A549 (cell line): ENCODE measurements at regions not wholly inside any gene's neighbourhood (a gene's known extent, or its start where the extent isn't known, plus 50 kb on each side); places are given as distances from the start of the nearest gene placed in this dataset.

Source experiments
- ATAC-seq, 2 experiments: fragments of 200-7000 bp in 1 of 2; fragments of >200 bp in 1 of 2; cut with Nextera tagmentation in 1 of 2; cut with Tn5 transposase in 1 of 2; 3 replicates each; pipeline versions ENCODE4 v1.8.0 to v1.9.1; 2018 to 2020; ENCODE audit warnings: mild to moderate bottlenecking in 1 of 2, moderate library complexity in 1 of 2
- CTCF ChIA-PET: fragments of 300-600 bp; sonication (Branson Sonifier 250); formaldehyde crosslinking; extraction: SDS; loops from one replicate; lab custom pipeline; 2021; ENCODE audit warnings: antibody characterized with exemption, inconsistent platforms; lab: Yijun Ruan, JAX
- POLR2A ChIA-PET: fragments of 350-600 bp; formaldehyde crosslinking; extraction: SDS; loops from one replicate; lab custom pipeline; 2021; ENCODE audit warnings: antibody characterized with exemption, inconsistent platforms; lab: Yijun Ruan, JAX
- DNase-seq, 2 experiments: peaks; one replicate each; pipeline versions ENCODE4 v3.0.0 to v3.0.0-alpha.2; 2011 to 2016; ENCODE audit warnings: low read depth in 1 of 2, low spot score in 1 of 2
- FAIRE-seq: peaks from 2 replicates; lab custom pipeline; 2011; peaks lifted over from hg19 to GRCh38; lab: Jason Lieb, UNC
- H3K27ac ChIP-seq, 2 experiments: fragments of >200 bp; sonication (Bioruptor Twin); formaldehyde crosslinking; 3 replicates each; pipeline ENCODE4 v1.5.1; 2016 to 2017
- H3K4me1 ChIP-seq: fragments of >200 bp; sonication (Bioruptor Twin); formaldehyde crosslinking; 3 replicates; pipeline ENCODE4 v1.6.1; 2016
- H3K4me2 ChIP-seq: fragments of >200 bp; sonication (Bioruptor Twin); formaldehyde crosslinking; 3 replicates; pipeline ENCODE4 v1.6.1; 2016
- H3K4me3 ChIP-seq: fragments of >200 bp; sonication (Bioruptor Twin); formaldehyde crosslinking; 3 replicates; pipeline ENCODE4 v1.5.1; 2016
- H3K9me3 ChIP-seq: fragments of >200 bp; sonication (Bioruptor Twin); formaldehyde crosslinking; 3 replicates; pipeline ENCODE4 v1.6.1; 2016
- ATOH8 ChIP-seq: fragments of 250-450 bp; sonication (Bioruptor Pico); IDR thresholded peaks from 2 replicates; pipeline ENCODE4 v1.5.0; 2020; ENCODE audit warnings: low read depth, mild to moderate bottlenecking, moderate library complexity
- BCL3 ChIP-seq: fragments of >200 bp; sonication (Bioruptor Twin); formaldehyde crosslinking; IDR thresholded peaks from 3 replicates; pipeline ENCODE4 v1.6.1; 2016
- CBX2 ChIP-seq: fragments of 200-600 bp; sonication (generic); IDR thresholded peaks from 2 replicates; pipeline ENCODE4 v1.6.1; 2016; ENCODE audit warnings: low read depth, mild to moderate bottlenecking, borderline replicate concordance
- CHD2 ChIP-seq: fragments of 150-350 bp; IDR thresholded peaks from 2 replicates; pipeline ENCODE4 v1.6.1; 2014; ENCODE audit warnings: low read length; ENCODE audit not compliant: partially characterized antibody
- CHD4 ChIP-seq: fragments of 200-600 bp; sonication (generic); IDR thresholded peaks from 2 replicates; pipeline ENCODE4 v1.6.1; 2016; ENCODE audit warnings: antibody characterized with exemption, mild to moderate bottlenecking, borderline replicate concordance
- CTCF ChIP-seq: fragments of >200 bp; sonication (Bioruptor Twin); formaldehyde crosslinking; IDR thresholded peaks from 3 replicates; pipeline ENCODE4 v1.5.1; 2016
- EP300 ChIP-seq, 2 experiments: fragments of >200 bp; sonication (Bioruptor Twin); formaldehyde crosslinking; IDR thresholded peaks; 2 replicates in 1 of 2; 3 replicates in 1 of 2; pipeline ENCODE4 v1.6.1; 2016 to 2017
- FOSB ChIP-seq: fragments of 250-450 bp; sonication (Bioruptor Pico); IDR thresholded peaks from 2 replicates; pipeline ENCODE4 v1.5.0; 2020; ENCODE audit warnings: mild to moderate bottlenecking, moderate library complexity
- FOXS1 ChIP-seq: fragments of 250-450 bp; sonication (Bioruptor Pico); IDR thresholded peaks from 2 replicates; pipeline ENCODE4 v1.5.0; 2020; ENCODE audit warnings: mild to moderate bottlenecking, moderate library complexity
- HEYL ChIP-seq: fragments of 250-450 bp; sonication (Bioruptor Pico); IDR thresholded peaks from 2 replicates; pipeline ENCODE4 v1.8.0; 2021; ENCODE audit warnings: mild to moderate bottlenecking, moderate library complexity
- HMGXB4 ChIP-seq: fragments of 250-450 bp; sonication (Bioruptor Pico); IDR thresholded peaks from 2 replicates; pipeline ENCODE4 v1.5.0; 2021; ENCODE audit warnings: mild to moderate bottlenecking, moderate library complexity, borderline replicate concordance
- HOXB5 ChIP-seq: fragments of 250-450 bp; sonication (Bioruptor Pico); IDR thresholded peaks from 2 replicates; pipeline ENCODE4 v1.5.0; 2020; ENCODE audit warnings: mild to moderate bottlenecking, moderate library complexity
- MAFK ChIP-seq: fragments of 450-650 bp; IDR thresholded peaks from 2 replicates; pipeline ENCODE4 v1.6.1; 2014; ENCODE audit not compliant: partially characterized antibody
- MAX ChIP-seq: IDR thresholded peaks from 2 replicates; pipeline ENCODE4 v1.6.1; 2012
- NFE2L2 ChIP-seq: fragments of 150-350 bp; conservative IDR thresholded peaks from 2 replicates; pipeline ENCODE4 v1.6.1; 2014; ENCODE audit warnings: low read length
- POLR2AphosphoS2 ChIP-seq: conservative IDR thresholded peaks from 2 replicates; pipeline ENCODE4 v1.6.1; 2012; ENCODE audit warnings: low read length, improper control_type of control experiment, inconsistent platforms
- RAD21 ChIP-seq, 2 experiments: fragments of >200 bp in 1 of 2; sonication (Bioruptor Twin) in 1 of 2; formaldehyde crosslinking in 1 of 2; IDR thresholded peaks in 1 of 2; conservative IDR thresholded peaks in 1 of 2; 2 replicates in 1 of 2; 3 replicates in 1 of 2; pipeline ENCODE4 v1.6.1; 2012 to 2018; ENCODE audit warnings: inconsistent platforms in 1 of 2
- RARB ChIP-seq: fragments of 250-450 bp; sonication (Bioruptor Pico); IDR thresholded peaks from 2 replicates; pipeline ENCODE4 v1.8.0; 2021; ENCODE audit warnings: mild to moderate bottlenecking, moderate library complexity
- REST ChIP-seq: fragments of 200-600 bp; sonication (generic); IDR thresholded peaks from 2 replicates; pipeline ENCODE4 v1.6.1; 2016; ENCODE audit warnings: antibody characterized with exemption, mild to moderate bottlenecking, moderate library complexity
- SMC3 ChIP-seq: fragments of >200 bp; sonication (Bioruptor Twin); formaldehyde crosslinking; IDR thresholded peaks from 3 replicates; pipeline ENCODE4 v1.6.1; 2018; ENCODE audit warnings: inconsistent platforms
- TFCP2L1 ChIP-seq: fragments of 250-450 bp; sonication (Bioruptor Pico); IDR thresholded peaks from 2 replicates; pipeline ENCODE4 v1.5.0; 2021; ENCODE audit warnings: mild to moderate bottlenecking
- ZNF302 ChIP-seq: fragments of 250-450 bp; sonication (Bioruptor Pico); IDR thresholded peaks from 2 replicates; pipeline ENCODE4 v1.9.0; 2021; ENCODE audit warnings: inconsistent platforms, mild to moderate bottlenecking, moderate library complexity
- ZSCAN20 ChIP-seq: fragments of 250-450 bp; sonication (Bioruptor Pico); IDR thresholded peaks from 2 replicates; pipeline ENCODE4 v1.8.0; 2022; ENCODE audit warnings: mild to moderate bottlenecking, moderate library complexity
- WGBS: methylation state at CpG from one replicate; pipeline ENCODE4 v1.1.6; 2017; ENCODE audit errors: missing lambda C conversion rate; 5-methylcytosine and 5-hydroxymethylcytosine counted together

GRCh38 chr10:35890676-35891495 lies 248.8 kb upstream of the FZD8 start:
- POLR2A ChIA-PET: no interaction called here
- H3K4me2 ChIP-seq: peak overlapping the region; percentile 19; the same call in 1 of the 3 replicates
- peaks cover 9% of the 10 kb centered on the region; the same call in 1 of the 3 replicates for H3K9me3 ChIP-seq
- DNase-seq (no peak), FAIRE-seq (no peak), ATAC-seq (no peak)
- H3K4me1 ChIP-seq: 0 out of 3 replicates have a peak, but pooled peaks cover 5% of the 10 kb centered on the region
- TF ChIP-seq CHD4 (no peak), TFCP2L1 (CRISPR knock-in tag) (no peak), CTCF (no peak), REST (no peak), MAFK (no peak), CBX2 (no peak), MAX (no peak), BCL3 (no peak), EP300 (IDR thresholded peaks at IDR 0.05) (no peak), HOXB5 (CRISPR knock-in tag) (no peak), NFE2L2 (no peak), SMC3 (no peak), ATOH8 (no peak), CHD2 (no peak), RAD21 (conservative IDR thresholded peaks at IDR 0.05 in 1 of 2, IDR thresholded peaks at IDR 0.05 in 1 of 2) (no peak)
- WGBS: 11% methylated on average over 2 of the region's 2 CpGs
- no peak overlapping the region for H3K27ac ChIP-seq
- H3K4me3 ChIP-seq: no peak overlapping the region
- CTCF ChIA-PET: no interaction called here

- peaks cover 9% of the 10 kb centered on the region; the same call in 1 of the 3 replicates for H3K9me3 ChIP-seq
- H3K27ac ChIP-seq: no peak overlapping the region; a peak in 1 of 6 replicates
- 0 out of 3 replicates have a peak, but pooled peaks cover 5% of the 10 kb centered on the region for H3K4me1 ChIP-seq
- ChIA-PET POLR2A (no interaction called here), CTCF (no interaction called here)
- no peak overlapping the region for H3K4me3 ChIP-seq
- FAIRE-seq (no peak), DNase-seq (no peak), ATAC-seq (no peak)
- 70% methylated on average over 14 of the region's 14 CpGs for WGBS
- no peak overlapping the region for H3K4me2 ChIP-seq
- TF ChIP-seq NFE2L2 (no peak), HEYL (CRISPR knock-in tag) (no peak), FOXS1 (CRISPR knock-in tag) (no peak), ATOH8 (no peak), SMC3 (no peak), ZSCAN20 (CRISPR knock-in tag) (no peak), FOSB (CRISPR knock-in tag) (no peak), ZNF302 (no peak), POLR2AphosphoS2 (no peak), RARB (no peak), HMGXB4 (CRISPR knock-in tag) (no peak)
Measured at GRCh38 chr10:35889971-35890675, 248.0 kb upstream of the FZD8 start.
